Osteoblast (primary cell): ENCODE measurements at regions not wholly inside any gene's neighbourhood (a gene's known extent, or its start where the extent isn't known, plus 50 kb on each side); places are given as distances from the start of the nearest gene placed in this dataset.

Experiments used
- DNase-seq: peaks from one replicate; pipeline ENCODE4 v3.0.0; 2011; ENCODE audit warnings: low spot score, mixed read lengths; ENCODE audit not compliant: insufficient read length; ENCODE audit errors: missing footprints
- H2AFZ ChIP-seq: 2 replicates; pipeline ENCODE4 v1.6.0; 2011; ENCODE audit warnings: mild to moderate bottlenecking, low read length
- H3K27ac ChIP-seq: 2 replicates; pipeline ENCODE4 v1.5.1; 2011; ENCODE audit warnings: mild to moderate bottlenecking, low read depth, low read length, moderate library complexity
- H3K27me3 ChIP-seq: 2 replicates; pipeline ENCODE4 v1.6.0; 2012; ENCODE audit warnings: mild to moderate bottlenecking, control low read depth, inconsistent platforms, low read length, moderate library complexity; ENCODE audit not compliant: insufficient read depth
- H3K36me3 ChIP-seq: 2 replicates; pipeline ENCODE4 v1.5.1; 2011; ENCODE audit warnings: mild to moderate bottlenecking, low read length, control low read depth, moderate library complexity; ENCODE audit not compliant: insufficient read depth
- H3K4me1 ChIP-seq: 2 replicates; pipeline ENCODE4 v1.5.1; 2011; ENCODE audit warnings: mild to moderate bottlenecking, low read length, control low read depth, moderate library complexity; ENCODE audit not compliant: insufficient read depth
- H3K4me2 ChIP-seq: 2 replicates; pipeline ENCODE4 v1.6.0; 2011; ENCODE audit warnings: mild to moderate bottlenecking, low read length; ENCODE audit not compliant: insufficient read depth
- H3K4me3 ChIP-seq: fragments of 200-600 bp; sonication (generic); 3 replicates; pipeline ENCODE4 v1.5.1; 2012; ENCODE audit warnings: mild to moderate bottlenecking, low read length, inconsistent platforms; ENCODE audit not compliant: insufficient read depth
- H3K79me2 ChIP-seq: 2 replicates; pipeline ENCODE4 v1.6.0; 2012; ENCODE audit warnings: mild to moderate bottlenecking, low read length, control low read depth, inconsistent platforms; ENCODE audit not compliant: insufficient read depth
- H3K9me3 ChIP-seq: 2 replicates; pipeline ENCODE4 v1.5.1; 2011; ENCODE audit warnings: low read depth, low read length, control low read depth
- H4K20me1 ChIP-seq: 2 replicates; pipeline ENCODE4 v1.6.0; 2012; ENCODE audit warnings: mild to moderate bottlenecking, low read length, control low read depth; ENCODE audit not compliant: insufficient read depth
- TF ChIP-seq, protein P1 (sequence below): IDR thresholded peaks from 2 replicates; pipeline ENCODE4 v1.5.1; 2011; ENCODE audit warnings: mild to moderate bottlenecking, low read depth, low read length, moderate library complexity; ENCODE audit errors: extremely low read depth

DNA sequence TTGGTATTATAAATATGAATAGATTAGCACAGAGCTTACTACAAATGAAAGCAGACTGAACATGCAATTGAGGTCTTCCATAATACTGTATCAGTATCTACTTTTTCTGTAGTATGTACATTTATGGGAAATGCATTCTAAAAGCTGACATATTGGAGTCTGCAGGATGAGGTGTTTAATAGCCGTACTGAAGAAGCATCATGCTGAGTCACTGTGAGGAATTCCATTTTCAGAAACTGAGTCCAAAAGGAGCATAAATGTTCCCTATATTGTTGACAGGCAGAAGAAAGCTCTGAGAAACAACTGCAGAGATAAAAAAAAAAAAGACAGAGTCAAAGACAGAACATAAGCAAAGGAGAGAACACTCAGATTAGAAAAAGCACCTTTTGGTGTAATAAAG, 366.7 kb upstream of the SPHKAP start:
- H3K27ac ChIP-seq = no peak overlapping the region
- no peaks in the 10 kb centered on the region for H4K20me1 ChIP-seq
- no peak for DNase-seq
- H3K4me3 ChIP-seq = no peak overlapping the region
- no peaks in the 10 kb centered on the region for H3K9me3 ChIP-seq
- no peaks in the 10 kb centered on the region for H3K36me3 ChIP-seq
- H3K4me1 ChIP-seq = peaks cover 8% of the 10 kb centered on the region
- TF ChIP-seq, protein P1, sequence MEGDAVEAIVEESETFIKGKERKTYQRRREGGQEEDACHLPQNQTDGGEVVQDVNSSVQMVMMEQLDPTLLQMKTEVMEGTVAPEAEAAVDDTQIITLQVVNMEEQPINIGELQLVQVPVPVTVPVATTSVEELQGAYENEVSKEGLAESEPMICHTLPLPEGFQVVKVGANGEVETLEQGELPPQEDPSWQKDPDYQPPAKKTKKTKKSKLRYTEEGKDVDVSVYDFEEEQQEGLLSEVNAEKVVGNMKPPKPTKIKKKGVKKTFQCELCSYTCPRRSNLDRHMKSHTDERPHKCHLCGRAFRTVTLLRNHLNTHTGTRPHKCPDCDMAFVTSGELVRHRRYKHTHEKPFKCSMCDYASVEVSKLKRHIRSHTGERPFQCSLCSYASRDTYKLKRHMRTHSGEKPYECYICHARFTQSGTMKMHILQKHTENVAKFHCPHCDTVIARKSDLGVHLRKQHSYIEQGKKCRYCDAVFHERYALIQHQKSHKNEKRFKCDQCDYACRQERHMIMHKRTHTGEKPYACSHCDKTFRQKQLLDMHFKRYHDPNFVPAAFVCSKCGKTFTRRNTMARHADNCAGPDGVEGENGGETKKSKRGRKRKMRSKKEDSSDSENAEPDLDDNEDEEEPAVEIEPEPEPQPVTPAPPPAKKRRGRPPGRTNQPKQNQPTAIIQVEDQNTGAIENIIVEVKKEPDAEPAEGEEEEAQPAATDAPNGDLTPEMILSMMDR = no peak
- H3K79me2 ChIP-seq = no peaks in the 10 kb centered on the region
- H2AFZ ChIP-seq = no peak overlapping the region
- H3K27me3 ChIP-seq = no peaks in the 10 kb centered on the region
- no peak overlapping the region for H3K4me2 ChIP-seq

DNA sequence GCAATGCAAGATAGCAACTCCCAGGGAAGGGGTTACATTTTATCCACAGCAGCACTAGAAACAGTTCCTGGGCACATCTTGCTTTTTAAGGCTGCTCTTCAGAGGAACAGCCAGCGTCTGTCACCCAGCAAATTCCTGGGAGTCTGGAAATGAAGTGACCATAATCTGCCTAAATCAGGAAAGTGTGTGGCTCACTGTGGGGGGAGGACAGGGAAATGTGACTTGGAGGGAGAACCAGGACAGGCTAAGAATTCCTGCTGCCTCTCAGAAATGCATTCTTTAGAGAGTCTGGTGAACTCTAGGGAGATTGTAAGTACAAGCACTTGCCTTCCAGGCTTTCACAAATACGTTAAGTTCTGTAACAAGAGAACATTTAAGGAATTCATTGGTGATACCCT, 364.3 kb upstream of the SPHKAP start:
- no peak for DNase-seq
- H3K27ac ChIP-seq = peak overlapping the region; percentile 36

DNA sequence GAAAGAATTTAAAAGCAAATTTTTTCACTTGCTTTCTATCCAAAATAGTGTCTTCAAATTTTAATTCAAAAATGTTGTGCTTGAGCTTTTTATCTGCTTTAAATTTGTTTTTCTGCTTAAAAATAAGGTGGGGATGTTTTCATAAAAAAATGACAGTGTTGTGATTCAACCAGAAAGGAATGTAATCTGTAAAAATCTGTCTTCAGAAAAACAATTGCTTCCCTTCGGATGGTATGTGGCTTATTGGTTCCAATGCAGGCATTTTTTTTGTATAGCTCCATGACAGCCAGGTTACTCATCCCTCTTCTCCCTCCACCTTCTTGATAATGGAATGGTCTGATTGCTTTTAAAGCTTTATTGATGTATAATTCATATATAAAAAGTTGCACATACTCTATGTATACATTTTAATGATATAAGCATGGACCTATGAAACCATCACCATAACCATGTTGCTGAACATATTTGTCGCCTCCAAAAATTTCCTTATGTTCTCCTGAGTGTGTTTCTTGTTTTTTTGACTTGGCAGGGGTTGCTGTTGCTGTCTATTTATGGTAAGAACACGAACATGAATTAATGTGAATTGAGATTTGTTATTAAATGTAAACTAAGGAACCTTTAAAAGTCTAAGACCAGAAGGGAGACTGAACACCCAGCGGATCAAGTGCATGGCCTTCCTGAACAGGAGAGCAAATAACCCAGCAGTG, 363.7 kb upstream of the SPHKAP start:
- Histone ChIP-seq H3K4me3 (no peak overlapping the region), H3K36me3 (no peaks in the 10 kb centered on the region), H3K79me2 (no peaks in the 10 kb centered on the region), H3K4me1 (peaks cover 11% of the 10 kb centered on the region), H3K27ac (peak overlapping the region; percentile 36), H3K27me3 (no peaks in the 10 kb centered on the region), H3K9me3 (no peaks in the 10 kb centered on the region), H4K20me1 (no peaks in the 10 kb centered on the region), H2AFZ (no peak overlapping the region), H3K4me2 (peak overlapping the region; percentile 16)
- DNase-seq = no peak
- TF ChIP-seq, protein P1 = no peak

More for the DNA sequence above, 364.3 kb upstream of the SPHKAP start:
- Histone ChIP-seq H3K4me1 (peaks cover 11% of the 10 kb centered on the region), H3K27me3 (no peaks in the 10 kb centered on the region), H3K9me3 (no peaks in the 10 kb centered on the region), H3K4me3 (no peak overlapping the region), H2AFZ (no peak overlapping the region), H4K20me1 (no peaks in the 10 kb centered on the region), H3K4me2 (peak overlapping the region; percentile 16), H3K36me3 (no peaks in the 10 kb centered on the region), H3K79me2 (no peaks in the 10 kb centered on the region)
- TF ChIP-seq, protein P1 = no peak

DNA sequence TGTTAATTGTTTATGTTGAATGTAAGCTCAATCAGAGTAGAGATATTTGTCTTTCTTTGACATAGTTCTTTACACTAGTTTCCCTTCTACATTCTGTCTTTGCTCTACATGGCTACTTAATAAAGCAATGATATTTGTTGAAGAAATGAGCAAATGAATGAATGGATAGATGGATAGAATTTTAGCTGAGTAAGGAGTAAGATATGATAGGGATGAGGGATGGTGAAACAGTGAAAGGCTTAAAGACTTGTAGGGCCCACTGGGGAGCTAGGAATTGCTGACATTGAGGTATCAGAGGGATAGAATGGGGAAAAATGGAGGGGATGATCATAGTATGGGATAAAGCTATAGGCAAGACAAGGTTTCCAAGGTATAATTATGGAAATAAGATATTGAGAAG, 361.6 kb upstream of the SPHKAP start:
- no peaks in the 10 kb centered on the region for H3K9me3 ChIP-seq
- no peaks in the 10 kb centered on the region for H4K20me1 ChIP-seq
- no peak overlapping the region for H3K27ac ChIP-seq
- TF ChIP-seq, protein P1 = no peak
- H3K36me3 ChIP-seq = no peaks in the 10 kb centered on the region
- H3K4me3 ChIP-seq = no peak overlapping the region
- H3K27me3 ChIP-seq = no peaks in the 10 kb centered on the region
- H3K4me1 ChIP-seq = peaks cover 11% of the 10 kb centered on the region
- DNase-seq = no peak
- H3K4me2 ChIP-seq = no peak overlapping the region
- no peak overlapping the region for H2AFZ ChIP-seq
- H3K79me2 ChIP-seq = no peaks in the 10 kb centered on the region
